ENCODE measurements at regions not wholly inside any gene's neighbourhood (a gene's known extent, or its start where the extent isn't known, plus 50 kb on each side); places are given as distances from the start of the nearest gene placed in this dataset.

GRCh38 chr1:244163861-244164510, 112.9 kb downstream of the ZBTB18 start:
- Histone ChIP-seq H2AFZ (ENCODE audit: control insufficient read depth, low read depth, low read length) (no peak overlapping the region), H3K4me3 (no peak overlapping the region), H3K9me3 (replicated peaks; ENCODE audit: control insufficient read depth, insufficient read depth, low read length) (no peaks in the 10 kb centered on the region), H3K4me2 (ENCODE audit: control insufficient read depth, insufficient read depth) (no peak overlapping the region), H3K9ac (ENCODE audit: control insufficient read depth, insufficient read depth, low read length) (no peak overlapping the region), H3K79me2 (ENCODE audit: control insufficient read depth, insufficient read depth, low read length) (no peaks in the 10 kb centered on the region), H3K27ac (ENCODE audit: control insufficient read depth, insufficient read depth) (no peak overlapping the region), H4K20me1 (ENCODE audit: control insufficient read depth, insufficient read depth) (no peaks in the 10 kb centered on the region), H3K4me1 (ENCODE audit: control insufficient read depth, insufficient read depth, low read length) (no peaks in the 10 kb centered on the region), H3K27me3 (replicated peaks in 1 of 2; ENCODE audit: control insufficient read depth in 2 of 2, insufficient read depth in 2 of 2, low read length in 1 of 2) (no peaks in the 10 kb centered on the region; a peak in 1 of 4 replicates), H3K36me3 (ENCODE audit: control insufficient read depth in 2 of 2, insufficient read depth in 2 of 2, low read length in 1 of 2) (no peaks in the 10 kb centered on the region)
- ChIA-PET CTCF (no interaction called here), RAD21 (ENCODE audit: unreplicated experiment) (no interaction called here), SMC1A (ENCODE audit: uncharacterized antibody, unreplicated experiment) (no interaction called here), POLR2A (no interaction called here)
- no peak for FAIRE-seq
- TF ChIP-seq, protein P1, sequence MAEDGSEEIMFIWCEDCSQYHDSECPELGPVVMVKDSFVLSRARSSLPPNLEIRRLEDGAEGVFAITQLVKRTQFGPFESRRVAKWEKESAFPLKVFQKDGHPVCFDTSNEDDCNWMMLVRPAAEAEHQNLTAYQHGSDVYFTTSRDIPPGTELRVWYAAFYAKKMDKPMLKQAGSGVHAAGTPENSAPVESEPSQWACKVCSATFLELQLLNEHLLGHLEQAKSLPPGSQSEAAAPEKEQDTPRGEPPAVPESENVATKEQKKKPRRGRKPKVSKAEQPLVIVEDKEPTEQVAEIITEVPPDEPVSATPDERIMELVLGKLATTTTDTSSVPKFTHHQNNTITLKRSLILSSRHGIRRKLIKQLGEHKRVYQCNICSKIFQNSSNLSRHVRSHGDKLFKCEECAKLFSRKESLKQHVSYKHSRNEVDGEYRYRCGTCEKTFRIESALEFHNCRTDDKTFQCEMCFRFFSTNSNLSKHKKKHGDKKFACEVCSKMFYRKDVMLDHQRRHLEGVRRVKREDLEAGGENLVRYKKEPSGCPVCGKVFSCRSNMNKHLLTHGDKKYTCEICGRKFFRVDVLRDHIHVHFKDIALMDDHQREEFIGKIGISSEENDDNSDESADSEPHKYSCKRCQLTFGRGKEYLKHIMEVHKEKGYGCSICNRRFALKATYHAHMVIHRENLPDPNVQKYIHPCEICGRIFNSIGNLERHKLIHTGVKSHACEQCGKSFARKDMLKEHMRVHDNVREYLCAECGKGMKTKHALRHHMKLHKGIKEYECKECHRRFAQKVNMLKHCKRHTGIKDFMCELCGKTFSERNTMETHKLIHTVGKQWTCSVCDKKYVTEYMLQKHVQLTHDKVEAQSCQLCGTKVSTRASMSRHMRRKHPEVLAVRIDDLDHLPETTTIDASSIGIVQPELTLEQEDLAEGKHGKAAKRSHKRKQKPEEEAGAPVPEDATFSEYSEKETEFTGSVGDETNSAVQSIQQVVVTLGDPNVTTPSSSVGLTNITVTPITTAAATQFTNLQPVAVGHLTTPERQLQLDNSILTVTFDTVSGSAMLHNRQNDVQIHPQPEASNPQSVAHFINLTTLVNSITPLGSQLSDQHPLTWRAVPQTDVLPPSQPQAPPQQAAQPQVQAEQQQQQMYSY (CRISPR knock-in tag; IDR thresholded peaks at IDR 0.05): no peak
- TF ChIP-seq, protein P2, sequence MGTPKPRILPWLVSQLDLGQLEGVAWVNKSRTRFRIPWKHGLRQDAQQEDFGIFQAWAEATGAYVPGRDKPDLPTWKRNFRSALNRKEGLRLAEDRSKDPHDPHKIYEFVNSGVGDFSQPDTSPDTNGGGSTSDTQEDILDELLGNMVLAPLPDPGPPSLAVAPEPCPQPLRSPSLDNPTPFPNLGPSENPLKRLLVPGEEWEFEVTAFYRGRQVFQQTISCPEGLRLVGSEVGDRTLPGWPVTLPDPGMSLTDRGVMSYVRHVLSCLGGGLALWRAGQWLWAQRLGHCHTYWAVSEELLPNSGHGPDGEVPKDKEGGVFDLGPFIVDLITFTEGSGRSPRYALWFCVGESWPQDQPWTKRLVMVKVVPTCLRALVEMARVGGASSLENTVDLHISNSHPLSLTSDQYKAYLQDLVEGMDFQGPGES (IDR thresholded peaks at IDR 0.05): no peak
- TF ChIP-seq EGR1 (IDR thresholded peaks at IDR 0.05; ENCODE audit: borderline replicate concordance in 1 of 2, low read depth in 2 of 2, low read length in 2 of 2): no peak
- TF ChIP-seq ATF3 (IDR thresholded peaks at IDR 0.05; ENCODE audit: borderline replicate concordance, extremely low read depth, low read depth, low read length): no peak
- TF ChIP-seq ATF2 (IDR thresholded peaks at IDR 0.05; ENCODE audit: low read length): no peak
- no peak for TF ChIP-seq SP1 (IDR thresholded peaks at IDR 0.05; ENCODE audit: low read depth, low read length)
- TF ChIP-seq MEF2A (IDR thresholded peaks at IDR 0.05; ENCODE audit: insufficient read depth, low read depth, low read length): no peak
- 52% methylated on average over 8 of the region's 8 CpGs for WGBS (ENCODE audit: insufficient coverage, insufficient replicate concordance, low lambda C conversion rate, missing lambda C conversion rate)
- no TSS peak for BruUV-seq (replicated peaks)
- intact Hi-C loops (cut with micrococcal nuclease; ENCODE audit: unreplicated experiment) (no loop called here), in situ Hi-C loops (cut with MboI) (no loop called here)
- no peak for ATAC-seq
- no peak for DNase-seq (ENCODE audit: low read depth, low spot score)
